Glutamatergic neuron (in vitro differentiated cells): ENCODE measurements at regions not wholly inside any gene's neighbourhood (a gene's known extent, or its start where the extent isn't known, plus 50 kb on each side); places are given as distances from the start of the nearest gene placed in this dataset.

Source experiments
- DNase-seq: peaks from one replicate; pipeline ENCODE4 v3.0.0; 2022
- H3K27ac Mint-ChIP-seq: one replicate; pipeline ENCODE4 v1.8.0; 2020; ENCODE audit warnings: mild to moderate bottlenecking, mixed read lengths, inconsistent platforms; ENCODE audit not compliant: unreplicated experiment
- H3K27me3 Mint-ChIP-seq: one replicate; pipeline ENCODE4 v1.8.0; 2020; ENCODE audit warnings: mild to moderate bottlenecking, moderate library complexity, mixed read lengths, inconsistent platforms; ENCODE audit not compliant: unreplicated experiment
- H3K36me3 Mint-ChIP-seq: one replicate; pipeline ENCODE4 v1.8.0; 2020; ENCODE audit warnings: mild to moderate bottlenecking, mixed read lengths, inconsistent platforms; ENCODE audit not compliant: unreplicated experiment
- H3K4me1 Mint-ChIP-seq: one replicate; pipeline ENCODE4 v1.8.0; 2020; ENCODE audit warnings: mild to moderate bottlenecking, low read depth, mixed read lengths, inconsistent platforms; ENCODE audit not compliant: unreplicated experiment
- H3K4me3 Mint-ChIP-seq: one replicate; pipeline ENCODE4 v1.8.0; 2020; ENCODE audit warnings: mild to moderate bottlenecking, mixed read lengths, inconsistent platforms; ENCODE audit not compliant: unreplicated experiment
- H3K9me3 Mint-ChIP-seq: one replicate; pipeline ENCODE4 v1.8.0; 2020; ENCODE audit warnings: mild to moderate bottlenecking, moderate library complexity, mixed read lengths, inconsistent platforms; ENCODE audit not compliant: unreplicated experiment
- CTCF ChIP-seq: fragments of 200-600 bp; sonication (generic); IDR thresholded peaks from one replicate; pipeline ENCODE4 v1.5.0; 2021; ENCODE audit not compliant: partially characterized antibody, unreplicated experiment

- no peak for TF ChIP-seq CTCF
- DNase-seq: no peak
- H3K4me1 Mint-ChIP-seq: peaks cover 5% of the 10 kb centered on the region
- H3K27me3 Mint-ChIP-seq: peaks cover 2% of the 10 kb centered on the region
- H3K36me3 Mint-ChIP-seq: no peaks in the 10 kb centered on the region
- H3K27ac Mint-ChIP-seq: no peak overlapping the region
- H3K9me3 Mint-ChIP-seq: peaks cover 5% of the 10 kb centered on the region
- H3K4me3 Mint-ChIP-seq: no peak overlapping the region
Measured at GRCh38 chr3:117691526-117691925, 981.9 kb downstream of the TUSC7 start.

GRCh38 chr3:117692416-117692995, 982.9 kb downstream of the TUSC7 start:
- DNase-seq: no peak
- H3K27ac Mint-ChIP-seq: no peak overlapping the region
- no peak for TF ChIP-seq CTCF
- no peaks in the 10 kb centered on the region for H3K36me3 Mint-ChIP-seq
- peaks cover 10% of the 10 kb centered on the region for H3K4me1 Mint-ChIP-seq
- H3K9me3 Mint-ChIP-seq: peaks cover 4% of the 10 kb centered on the region
- no peak overlapping the region for H3K4me3 Mint-ChIP-seq
- H3K27me3 Mint-ChIP-seq: no peaks in the 10 kb centered on the region

- peaks cover 12% of the 10 kb centered on the region for H3K4me1 Mint-ChIP-seq
- no peak overlapping the region for H3K27ac Mint-ChIP-seq
- TF ChIP-seq CTCF: no peak
- H3K9me3 Mint-ChIP-seq: peaks cover 4% of the 10 kb centered on the region
- H3K4me3 Mint-ChIP-seq: no peak overlapping the region
- DNase-seq: no peak
- no peaks in the 10 kb centered on the region for H3K36me3 Mint-ChIP-seq
- no peaks in the 10 kb centered on the region for H3K27me3 Mint-ChIP-seq
Measured at GRCh38 chr3:117695321-117695720, 985.7 kb downstream of the TUSC7 start.

GRCh38 chr3:117695871-117696645, 986.5 kb downstream of the TUSC7 start:
- Mint-ChIP-seq H3K27ac (no peak overlapping the region), H3K36me3 (no peaks in the 10 kb centered on the region)
- TF ChIP-seq CTCF: no peak

GRCh38 chr3:117696851-117697407, 987.4 kb downstream of the TUSC7 start:
- Mint-ChIP-seq H3K4me3 (no peak overlapping the region), H3K4me1 (peaks cover 20% of the 10 kb centered on the region), H3K9me3 (peaks cover 4% of the 10 kb centered on the region), H3K36me3 (no peaks in the 10 kb centered on the region), H3K27ac (peak overlapping the region; percentile 3), H3K27me3 (no peaks in the 10 kb centered on the region)
- no peak for TF ChIP-seq CTCF
- DNase-seq: no peak

More at GRCh38 chr3:117695871-117696645, 986.5 kb downstream of the TUSC7 start:
- no peak overlapping the region for H3K4me3 Mint-ChIP-seq
- no peaks in the 10 kb centered on the region for H3K27me3 Mint-ChIP-seq
- peaks cover 16% of the 10 kb centered on the region for H3K4me1 Mint-ChIP-seq
- peaks cover 4% of the 10 kb centered on the region for H3K9me3 Mint-ChIP-seq
- no peak for DNase-seq
